ENCODE measurements at regions not wholly inside any gene's neighbourhood (a gene's known extent, or its start where the extent isn't known, plus 50 kb on each side); places are given as distances from the start of the nearest gene placed in this dataset.
"Not testable (repeated sequence)": the region's sequence is repeated elsewhere in the genome, so short reads cannot be mapped to it uniquely, and the experiment has no call there.

DNA sequence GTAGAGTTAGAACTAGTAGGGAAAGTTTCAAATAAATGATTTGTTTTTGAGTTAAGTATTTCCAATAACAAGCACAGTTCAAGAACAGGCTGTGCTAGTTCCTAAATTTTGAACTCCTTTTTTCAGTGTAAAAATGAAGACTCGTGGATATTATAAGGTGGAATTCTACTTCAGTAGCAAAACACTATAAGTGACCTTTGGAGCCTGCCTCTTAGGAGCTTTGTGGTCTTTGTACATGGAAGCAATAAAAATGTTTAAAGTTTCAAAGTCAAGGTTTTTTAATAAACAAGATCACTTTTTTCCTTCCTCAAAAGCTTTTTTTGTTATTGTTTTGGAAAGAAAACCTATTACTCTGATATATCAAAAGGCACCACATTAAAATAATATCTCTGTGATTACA, 292.4 kb upstream of the VWC2 start:
- ATAC-seq (ENCODE audit: low FRiP score) (no peak), DNase-seq (ENCODE audit: low spot score) (no peak)
- TF ChIP-seq, protein P1, sequence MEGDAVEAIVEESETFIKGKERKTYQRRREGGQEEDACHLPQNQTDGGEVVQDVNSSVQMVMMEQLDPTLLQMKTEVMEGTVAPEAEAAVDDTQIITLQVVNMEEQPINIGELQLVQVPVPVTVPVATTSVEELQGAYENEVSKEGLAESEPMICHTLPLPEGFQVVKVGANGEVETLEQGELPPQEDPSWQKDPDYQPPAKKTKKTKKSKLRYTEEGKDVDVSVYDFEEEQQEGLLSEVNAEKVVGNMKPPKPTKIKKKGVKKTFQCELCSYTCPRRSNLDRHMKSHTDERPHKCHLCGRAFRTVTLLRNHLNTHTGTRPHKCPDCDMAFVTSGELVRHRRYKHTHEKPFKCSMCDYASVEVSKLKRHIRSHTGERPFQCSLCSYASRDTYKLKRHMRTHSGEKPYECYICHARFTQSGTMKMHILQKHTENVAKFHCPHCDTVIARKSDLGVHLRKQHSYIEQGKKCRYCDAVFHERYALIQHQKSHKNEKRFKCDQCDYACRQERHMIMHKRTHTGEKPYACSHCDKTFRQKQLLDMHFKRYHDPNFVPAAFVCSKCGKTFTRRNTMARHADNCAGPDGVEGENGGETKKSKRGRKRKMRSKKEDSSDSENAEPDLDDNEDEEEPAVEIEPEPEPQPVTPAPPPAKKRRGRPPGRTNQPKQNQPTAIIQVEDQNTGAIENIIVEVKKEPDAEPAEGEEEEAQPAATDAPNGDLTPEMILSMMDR (IDR thresholded peaks at IDR 0.05), result no peak

DNA sequence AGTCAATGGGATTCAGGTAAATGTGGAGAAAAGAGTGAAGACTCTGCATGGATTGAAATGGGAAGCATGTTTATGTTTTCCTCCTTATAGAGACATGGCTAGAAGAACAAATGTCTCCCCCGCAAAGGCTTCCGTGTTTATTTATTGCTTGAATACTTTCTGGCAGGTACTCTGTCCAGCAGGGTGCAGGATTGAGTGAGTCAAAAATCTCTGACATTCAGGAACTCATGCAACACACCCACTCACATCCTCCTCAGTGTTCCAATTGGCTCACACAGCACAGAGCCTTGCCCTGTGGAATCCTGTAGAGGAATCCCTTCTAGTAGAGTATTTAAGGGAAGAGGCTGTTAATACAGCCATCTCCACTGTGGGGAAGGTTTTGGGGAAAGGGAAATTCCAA, 290.3 kb upstream of the VWC2 start:
- TF ChIP-seq, protein P1 (IDR thresholded peaks at IDR 0.05), result no peak
- DNase-seq (ENCODE audit: low spot score), result no peak
- no peak for ATAC-seq (ENCODE audit: low FRiP score)

DNA sequence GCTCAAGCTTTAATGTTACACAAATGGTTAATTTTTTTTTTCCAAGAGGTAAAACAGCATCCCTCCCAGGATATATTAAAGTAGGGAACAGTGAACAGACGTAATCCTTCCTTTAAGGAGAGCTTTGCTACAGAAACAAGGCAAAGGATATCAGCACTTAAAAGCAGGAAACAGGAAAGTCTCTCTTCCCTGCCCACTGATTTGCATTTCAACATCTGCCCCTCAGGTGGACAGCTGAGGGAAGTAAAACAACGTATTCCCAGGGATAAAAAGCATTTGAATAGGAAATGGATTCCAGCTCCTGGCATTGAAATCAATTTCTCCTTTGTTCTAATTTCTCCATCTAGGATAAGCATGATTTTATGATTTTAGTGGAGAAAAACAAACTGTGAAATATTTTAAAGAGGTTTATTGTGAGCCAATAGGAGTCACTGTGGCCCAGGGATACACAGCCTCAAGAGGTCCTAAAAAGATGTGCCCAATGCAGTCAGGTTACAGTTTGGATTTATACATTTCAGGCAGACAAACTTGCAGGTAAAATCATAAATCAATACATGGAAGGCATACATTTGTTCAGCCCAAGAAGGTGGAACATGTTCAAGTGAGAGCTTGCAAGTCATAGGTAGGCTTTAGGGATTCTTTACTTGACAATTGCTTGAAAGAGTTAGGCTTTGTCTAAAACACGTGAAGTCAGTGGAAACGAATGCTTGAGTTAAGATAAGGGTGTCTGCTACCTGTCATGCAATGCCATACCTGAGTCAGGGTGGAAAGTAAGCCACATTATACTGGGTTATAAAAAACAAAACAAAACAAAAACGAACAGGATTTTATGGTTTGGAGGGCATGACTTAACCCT, 286.2 kb upstream of the VWC2 start:
- no peak for DNase-seq (ENCODE audit: low spot score)
- ATAC-seq (ENCODE audit: low FRiP score), result no peak
- TF ChIP-seq, protein P1 (IDR thresholded peaks at IDR 0.05), result no peak

DNA sequence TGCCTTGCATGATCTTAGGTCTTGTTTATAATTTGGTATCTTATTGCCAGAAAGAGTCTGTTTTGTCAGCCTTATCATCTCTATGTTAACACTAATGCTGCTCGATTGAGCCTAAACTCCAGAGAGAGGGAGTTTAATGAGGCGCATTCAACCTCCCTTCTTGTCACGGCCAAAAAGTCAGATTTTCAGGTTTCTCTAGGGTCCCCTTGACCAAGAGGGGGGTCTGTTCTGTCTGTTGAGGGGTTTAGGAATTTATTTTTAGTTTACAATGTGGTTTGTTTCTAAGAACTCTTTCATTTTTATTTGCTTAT, 285.7 kb upstream of the VWC2 start:
- ATAC-seq (ENCODE audit: low FRiP score) (no peak), DNase-seq (ENCODE audit: low spot score) (no peak)
- TF ChIP-seq, protein P1 (IDR thresholded peaks at IDR 0.05), result no peak

DNA sequence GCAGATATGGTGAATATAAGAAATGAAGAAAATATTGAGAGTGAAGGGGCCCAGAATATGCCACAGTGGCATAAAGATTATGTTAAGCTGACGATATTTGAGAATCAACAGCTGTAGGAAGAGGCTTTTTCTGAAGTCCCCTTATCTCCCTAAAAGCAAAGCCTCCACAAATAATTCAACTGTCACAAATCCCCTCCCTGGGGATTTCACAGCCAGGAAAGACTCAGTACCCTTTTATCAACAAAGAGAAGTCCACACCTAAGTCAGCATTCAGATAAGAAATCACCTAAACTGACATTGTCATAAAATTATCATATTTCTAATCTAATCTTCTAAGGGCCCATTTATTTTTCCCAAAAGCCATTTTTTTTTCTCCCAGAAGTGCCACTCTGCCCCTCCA, 284.9 kb upstream of the VWC2 start:
- ATAC-seq (ENCODE audit: low FRiP score) (no peak), DNase-seq (ENCODE audit: low spot score) (no peak)
- TF ChIP-seq, protein P1 (IDR thresholded peaks at IDR 0.05), result no peak

DNA sequence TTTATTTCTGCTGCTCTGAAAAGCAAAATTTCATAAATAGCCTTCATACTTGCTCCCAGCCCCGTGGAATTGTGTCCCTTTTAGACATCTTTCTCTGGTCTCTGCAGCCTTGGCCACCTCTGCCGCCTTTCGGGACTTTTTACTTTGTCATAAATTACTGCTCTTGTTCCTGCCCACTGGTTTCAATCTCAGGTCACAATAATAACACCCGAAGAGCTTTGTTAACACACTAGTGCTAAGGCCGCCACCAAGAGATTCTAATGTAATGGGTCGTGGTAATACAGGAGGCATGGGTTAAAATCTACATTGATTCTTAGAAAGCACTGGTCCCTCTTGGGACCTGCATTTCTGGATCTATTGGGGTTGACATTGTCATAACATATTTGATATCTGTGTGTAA, 276.0 kb upstream of the VWC2 start:
- DNase-seq (ENCODE audit: low spot score) (no peak), ATAC-seq (ENCODE audit: low FRiP score) (no peak)
- TF ChIP-seq, protein P1 (IDR thresholded peaks at IDR 0.05), result no peak

DNA sequence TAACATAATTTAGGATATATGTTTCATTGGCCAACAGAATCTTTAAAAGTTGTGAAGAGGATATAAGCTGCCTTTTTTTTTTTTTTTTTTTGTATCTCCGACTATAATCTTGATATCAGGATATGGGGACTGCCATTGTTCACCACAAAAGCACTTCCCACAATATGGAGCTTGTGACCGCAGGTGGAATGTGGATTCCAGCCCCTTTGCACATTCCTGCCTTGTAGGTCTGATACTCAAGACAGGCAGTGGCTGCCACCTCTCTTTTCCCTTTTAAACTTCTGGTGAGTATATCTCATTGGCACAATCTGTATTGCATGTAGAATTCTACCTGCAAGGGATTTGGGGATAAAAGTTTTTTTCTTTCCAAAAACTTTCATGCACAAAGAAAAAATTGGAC, 272.7 kb upstream of the VWC2 start:
- DNase-seq (ENCODE audit: low spot score) (no peak), ATAC-seq (ENCODE audit: low FRiP score) (no peak)
- TF ChIP-seq, protein P1 (IDR thresholded peaks at IDR 0.05), result no peak

DNA sequence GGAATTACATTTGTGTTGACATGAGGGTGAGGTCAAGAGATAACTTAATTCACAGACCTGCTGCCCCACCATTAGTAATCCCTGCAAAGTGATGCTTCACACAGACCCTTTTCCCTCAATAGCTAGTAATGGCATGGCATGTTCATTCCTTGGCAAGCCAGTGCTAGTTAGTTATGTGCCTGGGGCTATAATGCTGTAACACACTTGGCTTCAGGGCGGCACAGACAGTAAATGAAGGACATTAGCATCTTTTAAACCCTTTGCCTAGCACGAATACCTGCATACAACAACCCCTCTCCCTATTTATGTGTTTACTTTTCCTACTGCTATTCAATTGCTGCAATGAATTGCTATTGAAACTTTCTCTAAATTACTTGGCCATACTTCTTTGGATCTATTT, 266.2 kb upstream of the VWC2 start:
- ATAC-seq (ENCODE audit: low FRiP score), result not testable (repeated sequence)

More for the DNA sequence above, 266.2 kb upstream of the VWC2 start:
- not testable (repeated sequence) for DNase-seq (ENCODE audit: low spot score)

Measured in omental fat pad (tissue), 3 donors.